Body of pancreas (tissue), 4 donors: ENCODE measurements at regions not wholly inside any gene's neighbourhood (a gene's known extent, or its start where the extent isn't known, plus 50 kb on each side); places are given as distances from the start of the nearest gene placed in this dataset.

Source experiments
- POLR2A ChIP-seq, 3 donors: fragments of 450-650 bp; IDR thresholded peaks; one replicate each; pipeline ENCODE4 v1.6.1; 2016; ENCODE audit warnings: antibody characterized with exemption in 3 of 3, mild to moderate bottlenecking in 2 of 3
- TF ChIP-seq, protein P1 (sequence below), 7 experiments: fragments of 450-650 bp in 4 of 7; fragments of 200-600 bp in 3 of 7; sonication (generic) in 3 of 7; IDR thresholded peaks; one replicate each; pipeline ENCODE4 v1.5.1; 2016 to 2019; ENCODE audit warnings: antibody characterized with exemption in 7 of 7

- TF ChIP-seq, protein P1, sequence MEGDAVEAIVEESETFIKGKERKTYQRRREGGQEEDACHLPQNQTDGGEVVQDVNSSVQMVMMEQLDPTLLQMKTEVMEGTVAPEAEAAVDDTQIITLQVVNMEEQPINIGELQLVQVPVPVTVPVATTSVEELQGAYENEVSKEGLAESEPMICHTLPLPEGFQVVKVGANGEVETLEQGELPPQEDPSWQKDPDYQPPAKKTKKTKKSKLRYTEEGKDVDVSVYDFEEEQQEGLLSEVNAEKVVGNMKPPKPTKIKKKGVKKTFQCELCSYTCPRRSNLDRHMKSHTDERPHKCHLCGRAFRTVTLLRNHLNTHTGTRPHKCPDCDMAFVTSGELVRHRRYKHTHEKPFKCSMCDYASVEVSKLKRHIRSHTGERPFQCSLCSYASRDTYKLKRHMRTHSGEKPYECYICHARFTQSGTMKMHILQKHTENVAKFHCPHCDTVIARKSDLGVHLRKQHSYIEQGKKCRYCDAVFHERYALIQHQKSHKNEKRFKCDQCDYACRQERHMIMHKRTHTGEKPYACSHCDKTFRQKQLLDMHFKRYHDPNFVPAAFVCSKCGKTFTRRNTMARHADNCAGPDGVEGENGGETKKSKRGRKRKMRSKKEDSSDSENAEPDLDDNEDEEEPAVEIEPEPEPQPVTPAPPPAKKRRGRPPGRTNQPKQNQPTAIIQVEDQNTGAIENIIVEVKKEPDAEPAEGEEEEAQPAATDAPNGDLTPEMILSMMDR (IDR thresholded peaks at IDR 0.05), result no peak
- no peak for TF ChIP-seq POLR2A (IDR thresholded peaks at IDR 0.05)
Measured at GRCh38 chr5:147995846-147996245, 67.9 kb upstream of the SPINK5 start.
